ENCODE measurements at regions not wholly inside any gene's neighbourhood (a gene's known extent, or its start where the extent isn't known, plus 50 kb on each side); places are given as distances from the start of the nearest gene placed in this dataset.

- TF ChIP-seq CTCF (IDR thresholded peaks at IDR 0.05) = no peak
- no peak for TF ChIP-seq ZFX (IDR thresholded peaks at IDR 0.05; ENCODE audit: borderline replicate concordance)
These were observed 64.7 kb upstream of the TNIP3 start for GRCh38 chr4:121228848-121229247.
